Esophagus (tissue), 2 donors: ENCODE measurements at regions not wholly inside any gene's neighbourhood (a gene's known extent, or its start where the extent isn't known, plus 50 kb on each side); places are given as distances from the start of the nearest gene placed in this dataset.
A peak's percentile ranks its signal among the peaks of the same experiment; 100 is the strongest.

Source experiments
- H3K27ac ChIP-seq, 2 donors: one replicate each; pipeline ENCODE4 v1.5.1; 2013; ENCODE audit warnings: low read depth in 2 of 2, mild to moderate bottlenecking in 2 of 2, inconsistent platforms in 1 of 2, low read length in 1 of 2, moderate library complexity in 1 of 2
- H3K27me3 ChIP-seq, 2 donors: one replicate each; pipeline ENCODE4 v1.6.1; 2013; ENCODE audit warnings: low read length in 2 of 2, control low read depth in 1 of 2, mild to moderate bottlenecking in 1 of 2; ENCODE audit not compliant: insufficient read depth in 2 of 2, control insufficient read depth in 1 of 2
- H3K36me3 ChIP-seq, 2 donors: one replicate each; pipeline ENCODE4 v1.6.1; 2013; ENCODE audit warnings: low read length in 1 of 2; ENCODE audit not compliant: control insufficient read depth in 2 of 2, insufficient read depth in 2 of 2
- H3K4me1 ChIP-seq, 2 donors: one replicate each; pipeline ENCODE4 v1.6.1; 2013; ENCODE audit warnings: low read length in 1 of 2; ENCODE audit not compliant: control insufficient read depth in 2 of 2, insufficient read depth in 2 of 2
- H3K4me3 ChIP-seq, 2 donors: one replicate each; pipeline ENCODE4 v1.5.1; 2013; ENCODE audit warnings: low read length in 2 of 2, mild to moderate bottlenecking in 2 of 2, low read depth in 1 of 2, moderate library complexity in 1 of 2
- H3K9me3 ChIP-seq, 2 donors: one replicate each; pipeline ENCODE4 v1.6.1; 2013; ENCODE audit warnings: mild to moderate bottlenecking in 2 of 2, low read depth in 1 of 2, low read length in 1 of 2, moderate library complexity in 1 of 2; ENCODE audit not compliant: control insufficient read depth in 2 of 2, insufficient read depth in 1 of 2
- WGBS, 2 donors: extraction: QIAGEN DNeasy Blood & Tissue Kit; methylation state at CpG; one replicate each; pipeline ENCODE4 v1.1.7; 2013; 5-methylcytosine and 5-hydroxymethylcytosine counted together
- donor health status: healthy with polysubstance abuse.
- donor health status: Bipolar disorder and iron deficiency.

DNA sequence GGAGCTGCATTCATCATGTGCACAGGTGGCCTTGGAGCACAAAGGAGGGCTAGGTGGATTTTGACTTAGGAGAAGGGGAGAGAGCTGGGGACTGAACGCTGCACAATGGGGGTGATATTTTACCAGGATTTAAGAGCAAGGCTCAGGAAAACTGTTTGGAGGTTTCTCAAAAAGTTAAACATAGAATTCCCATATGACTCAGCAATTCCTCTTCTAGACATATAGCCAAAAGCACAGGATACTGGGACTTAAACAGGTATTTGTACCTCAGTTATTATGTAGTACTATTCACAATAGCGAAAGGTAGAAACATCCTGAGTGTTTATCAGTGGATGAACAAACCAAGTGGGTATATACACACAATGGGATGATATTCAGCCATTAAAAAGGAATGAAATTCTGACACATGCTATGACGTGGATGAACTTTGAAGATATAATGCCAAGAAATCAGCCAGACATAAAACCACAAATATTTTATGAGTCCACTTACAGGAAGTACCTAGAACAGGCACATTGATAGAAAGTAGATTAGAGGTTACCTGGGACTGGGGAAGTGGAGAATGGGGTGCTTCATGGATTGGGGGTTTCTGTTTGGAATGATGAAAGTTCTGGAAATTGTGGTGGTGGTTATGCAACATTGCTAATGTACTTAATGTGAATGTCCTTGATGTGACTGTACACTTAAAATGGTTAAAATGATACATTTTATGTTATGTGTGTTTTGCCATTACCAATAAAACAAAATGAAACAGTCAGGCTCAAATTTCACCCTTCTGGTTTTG lies 216.9 kb downstream of the HAUS1 start:
- WGBS, 2 donors: 70 to 74% methylated on average over 3 of the region's 3 CpGs
- Histone ChIP-seq H3K4me1 (no peaks in the 10 kb centered on the region), H3K9me3 (no peaks in the 10 kb centered on the region), H3K4me3 (no peak overlapping the region), H3K36me3 (no peaks in the 10 kb centered on the region), H3K27ac (no peak overlapping the region), H3K27me3 (no peaks in the 10 kb centered on the region)

- WGBS, 2 donors: 56 to 60% methylated on average over 5 of the region's 5 CpGs
- H3K27ac ChIP-seq: no peak overlapping the region
Measured at GRCh38 chr18:46321955-46322354, 217.8 kb downstream of the HAUS1 start.

DNA sequence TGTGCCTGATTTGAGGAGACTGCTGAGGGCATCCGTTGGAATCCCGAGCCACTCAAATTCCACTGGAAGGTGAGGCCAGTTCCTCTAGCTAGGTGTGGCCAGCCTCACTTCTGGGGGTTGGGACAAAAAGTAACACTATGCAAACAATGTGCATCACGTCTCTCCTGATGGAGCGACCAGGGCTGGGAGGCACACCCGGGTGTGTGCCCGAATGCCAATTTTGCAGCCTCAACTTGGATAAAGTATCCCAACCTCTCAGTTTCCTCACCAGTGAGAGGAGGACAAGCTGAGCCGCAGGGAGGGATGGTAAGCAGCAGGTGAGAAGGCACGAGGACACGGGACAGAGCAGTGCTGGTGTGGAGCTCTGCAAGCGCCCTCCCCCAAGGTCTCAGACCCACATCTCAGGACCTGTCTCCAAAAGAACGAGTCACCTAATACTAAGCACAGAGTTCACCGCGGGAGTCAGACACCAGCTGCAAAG lies 218.3 kb downstream of the HAUS1 start:
- Histone ChIP-seq H3K27me3 (no peaks in the 10 kb centered on the region), H3K9me3 (no peaks in the 10 kb centered on the region), H3K4me3 (no peak overlapping the region), H3K36me3 (no peaks in the 10 kb centered on the region), H3K4me1 (no peaks in the 10 kb centered on the region), H3K27ac (peak overlapping the region in 1 of 2 donors; percentile 56)
- 45 to 64% methylated on average over 13 of the region's 13 CpGs for WGBS, 2 donors

More at GRCh38 chr18:46321955-46322354, 217.8 kb downstream of the HAUS1 start:
- Histone ChIP-seq H3K27me3 (no peaks in the 10 kb centered on the region), H3K36me3 (no peaks in the 10 kb centered on the region), H3K9me3 (no peaks in the 10 kb centered on the region), H3K4me3 (no peak overlapping the region), H3K4me1 (no peaks in the 10 kb centered on the region)

DNA sequence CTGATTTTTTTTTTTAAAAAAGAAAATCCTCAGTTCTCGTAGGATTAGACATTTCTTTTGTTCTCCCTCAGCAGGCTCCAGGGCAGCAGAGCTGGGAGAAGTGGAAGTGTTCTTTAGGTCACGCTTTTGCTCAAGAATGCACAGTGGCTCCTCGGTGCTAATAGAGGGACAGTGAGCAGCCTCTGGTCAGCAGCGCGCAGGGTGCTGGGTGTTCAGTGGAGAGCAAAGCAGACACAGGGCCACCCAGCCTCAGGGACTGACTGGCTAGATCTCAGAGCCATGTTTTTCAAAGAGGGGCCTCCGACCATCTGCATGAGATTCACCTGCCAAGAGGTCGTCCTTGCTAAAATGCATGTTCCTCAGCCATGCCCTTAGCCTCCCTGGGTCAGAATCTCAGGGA lies 218.8 kb downstream of the HAUS1 start:
- H3K36me3 ChIP-seq: no peaks in the 10 kb centered on the region
- 66 to 68% methylated on average over 7 of the region's 7 CpGs for WGBS, 2 donors
- H3K9me3 ChIP-seq: no peaks in the 10 kb centered on the region

DNA sequence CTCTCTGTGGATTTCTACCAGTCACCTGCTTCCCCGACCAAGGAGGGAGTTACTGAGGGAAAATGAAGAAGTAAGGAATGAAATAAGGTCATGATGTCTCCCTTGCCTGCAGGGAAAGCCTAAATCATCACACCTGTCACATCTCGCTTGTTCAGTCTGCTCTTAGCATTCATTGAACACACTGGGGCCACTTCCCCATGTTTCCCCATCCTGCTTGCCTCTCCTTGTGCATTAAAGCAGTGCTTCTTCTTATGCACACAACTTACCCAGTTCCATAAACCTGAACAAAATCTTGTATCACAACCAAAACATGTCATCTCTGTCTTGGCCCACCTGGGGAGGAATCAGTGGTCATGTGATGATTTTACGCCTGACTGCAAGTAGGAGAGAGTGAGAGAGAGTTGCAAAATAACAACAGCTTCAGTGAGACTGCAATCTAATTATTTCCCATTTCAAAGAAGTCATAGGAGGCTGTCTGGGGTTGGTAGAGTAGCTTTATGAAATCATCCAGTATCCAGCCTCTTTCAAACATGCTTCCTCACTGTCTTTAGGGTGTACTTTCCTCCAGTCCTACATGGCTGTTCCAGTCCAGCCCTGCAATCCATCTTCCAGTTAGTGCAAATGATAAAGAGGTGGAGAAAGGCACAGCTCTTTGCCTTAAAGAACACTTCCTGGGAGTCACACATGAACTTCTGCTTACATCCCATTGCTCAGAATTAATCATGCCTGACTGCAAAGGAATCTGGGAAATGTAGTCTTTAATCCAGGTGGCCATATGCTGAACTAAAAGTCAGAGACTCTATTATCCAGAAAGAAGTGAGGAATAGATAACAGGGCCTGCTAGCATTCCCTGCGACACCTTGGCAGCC lies 220.1 kb downstream of the HAUS1 start:
- H3K4me1 ChIP-seq: no peaks in the 10 kb centered on the region
- H3K4me3 ChIP-seq: no peak overlapping the region
- no peaks in the 10 kb centered on the region for H3K27me3 ChIP-seq
- H3K36me3 ChIP-seq: no peaks in the 10 kb centered on the region
- no peaks in the 10 kb centered on the region for H3K9me3 ChIP-seq
- no peak overlapping the region for H3K27ac ChIP-seq
- 71 to 74% methylated on average over 4 of the region's 4 CpGs for WGBS, 2 donors

More for the DNA sequence above, 218.8 kb downstream of the HAUS1 start:
- Histone ChIP-seq H3K27me3 (no peaks in the 10 kb centered on the region), H3K27ac (peak overlapping the region in 1 of 2 donors; percentile 17), H3K4me1 (no peaks in the 10 kb centered on the region), H3K4me3 (no peak overlapping the region)

- Histone ChIP-seq H3K4me3 (peak overlapping the region in 1 of 2 donors; percentile 12), H3K36me3 (no peaks in the 10 kb centered on the region), H3K9me3 (no peaks in the 10 kb centered on the region), H3K27ac (peak overlapping the region; percentile 36 to 70), H3K4me1 (no peaks in the 10 kb centered on the region), H3K27me3 (no peaks in the 10 kb centered on the region)
- 58 to 65% methylated on average over 12 of the region's 12 CpGs for WGBS, 2 donors
Measured at GRCh38 chr18:46325895-46326294, 221.7 kb downstream of the HAUS1 start.

DNA sequence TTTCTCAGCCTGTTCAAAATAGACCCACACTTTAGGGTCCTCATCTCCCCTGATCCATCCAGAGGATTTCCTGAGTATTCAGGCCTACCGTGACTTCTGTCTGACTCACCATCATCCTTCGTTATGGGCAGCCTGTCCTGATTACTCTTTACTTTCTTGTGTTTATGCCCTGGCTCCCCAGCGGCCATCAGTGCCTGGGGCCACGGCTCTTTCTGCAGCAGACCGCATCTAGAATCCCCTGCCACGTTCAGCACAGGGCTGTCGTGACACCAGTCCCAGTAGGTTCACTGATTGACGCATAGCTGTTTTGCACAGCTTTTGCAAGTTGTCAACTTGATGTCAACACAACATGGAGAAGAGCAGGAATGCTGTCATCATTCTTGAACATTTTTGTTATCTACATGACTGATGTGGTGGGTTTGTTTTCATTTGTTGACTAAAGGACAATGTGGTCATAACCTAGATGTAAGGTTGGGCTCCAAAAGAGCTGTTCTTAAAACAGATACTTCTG lies 225.6 kb downstream of the HAUS1 start:
- 75 to 79% methylated on average over 8 of the region's 8 CpGs for WGBS, 2 donors
- Histone ChIP-seq H3K27ac (no peak overlapping the region), H3K9me3 (peaks cover 0 to 2% of the 10 kb centered on the region in 2 donors), H3K4me3 (no peak overlapping the region), H3K27me3 (no peaks in the 10 kb centered on the region), H3K36me3 (no peaks in the 10 kb centered on the region), H3K4me1 (peaks cover 2 to 7% of the 10 kb centered on the region in 2 donors)

DNA sequence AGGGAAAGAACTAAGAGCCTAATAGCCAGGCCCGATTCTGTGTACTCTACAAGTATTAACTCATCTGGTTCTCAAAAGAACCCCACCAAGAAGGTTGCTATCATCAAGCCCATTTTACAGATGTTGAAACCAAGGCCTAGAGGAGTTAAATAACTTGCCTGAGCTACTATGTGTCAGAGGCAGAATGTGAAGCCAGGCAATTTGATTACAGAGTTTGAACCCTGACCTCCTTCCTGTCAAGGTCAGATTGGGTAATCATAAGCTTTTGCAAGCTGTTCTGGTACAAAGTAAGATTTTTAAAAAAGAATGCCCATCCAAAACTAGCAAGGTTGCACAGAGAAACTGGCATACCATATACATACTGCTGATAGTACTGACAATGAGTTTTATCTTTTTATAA lies 227.1 kb downstream of the HAUS1 start:
- H3K27me3 ChIP-seq: no peaks in the 10 kb centered on the region
- 81 to 88% methylated on average over 1 of the region's 1 CpG for WGBS, 2 donors
- no peak overlapping the region for H3K27ac ChIP-seq
- peaks cover 0 to 2% of the 10 kb centered on the region in 2 donors for H3K9me3 ChIP-seq
- no peak overlapping the region for H3K4me3 ChIP-seq
- H3K4me1 ChIP-seq: peaks cover 2 to 10% of the 10 kb centered on the region in 2 donors
- no peaks in the 10 kb centered on the region for H3K36me3 ChIP-seq

- no peak overlapping the region for H3K27ac ChIP-seq
- WGBS, 2 donors: 80 to 82% methylated on average over 6 of the region's 6 CpGs
- H3K4me1 ChIP-seq: peaks cover 2 to 10% of the 10 kb centered on the region in 2 donors
- H3K9me3 ChIP-seq: peaks cover 0 to 2% of the 10 kb centered on the region in 2 donors
- H3K27me3 ChIP-seq: no peaks in the 10 kb centered on the region
- H3K4me3 ChIP-seq: no peak overlapping the region
- no peaks in the 10 kb centered on the region for H3K36me3 ChIP-seq
Measured at GRCh38 chr18:46332286-46332801, 228.2 kb downstream of the HAUS1 start.
